KOPT-K1 (cell line): ENCODE measurements at regions not wholly inside any gene's neighbourhood (a gene's known extent, or its start where the extent isn't known, plus 50 kb on each side); places are given as distances from the start of the nearest gene placed in this dataset.

Experiments used
- H3K27ac ChIP-seq: fragments of 200-600 bp; sonication (generic); 2 replicates; pipeline ENCODE4 v1.5.1; 2016; ENCODE audit warnings: antibody characterized with exemption, mild to moderate bottlenecking, low read depth, low read length; ENCODE audit not compliant: poor library complexity, severe bottlenecking
- H3K36me3 ChIP-seq: fragments of 200-600 bp; sonication (generic); 2 replicates; pipeline ENCODE4 v1.5.1; 2017; ENCODE audit warnings: antibody characterized with exemption, mild to moderate bottlenecking, low read length, moderate library complexity; ENCODE audit not compliant: insufficient read depth
- H3K9me3 ChIP-seq: fragments of 200-600 bp; sonication (generic); 2 replicates; pipeline ENCODE4 v1.5.1; 2017; ENCODE audit warnings: antibody characterized with exemption, low read length, mild to moderate bottlenecking; ENCODE audit not compliant: insufficient read depth, poor library complexity, severe bottlenecking

GRCh38 chr4:153109296-153109849, 94.9 kb upstream of the TRIM2 start:
- Histone ChIP-seq H3K27ac (no peak overlapping the region), H3K9me3 (peaks cover 11% of the 10 kb centered on the region), H3K36me3 (no peaks in the 10 kb centered on the region)

DNA sequence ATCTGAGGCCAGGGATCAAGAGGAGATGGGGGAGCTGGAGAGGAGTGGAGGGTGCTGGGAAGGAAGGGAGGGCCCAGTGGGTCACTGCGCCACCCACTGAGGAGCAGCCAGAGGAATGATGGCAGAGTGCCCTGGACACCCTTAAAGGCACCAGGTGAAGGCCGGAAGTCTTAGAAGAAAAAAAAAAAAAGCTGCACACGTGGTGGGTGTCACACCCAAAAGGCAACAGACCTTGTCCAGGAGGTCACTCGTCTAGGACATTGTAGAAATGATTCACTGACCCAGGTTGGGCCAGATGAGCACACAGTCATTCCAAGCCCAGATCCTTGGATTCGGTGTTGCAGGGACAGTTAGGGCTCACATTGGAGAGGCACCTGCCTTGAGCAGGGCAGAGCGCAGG, 93.5 kb upstream of the TRIM2 start:
- H3K9me3 ChIP-seq: peaks cover 4% of the 10 kb centered on the region
- H3K36me3 ChIP-seq: no peaks in the 10 kb centered on the region
- no peak overlapping the region for H3K27ac ChIP-seq

GRCh38 chr4:153111426-153112040, 92.7 kb upstream of the TRIM2 start:
- Histone ChIP-seq H3K36me3 (no peaks in the 10 kb centered on the region), H3K9me3 (no peaks in the 10 kb centered on the region), H3K27ac (no peak overlapping the region)

DNA sequence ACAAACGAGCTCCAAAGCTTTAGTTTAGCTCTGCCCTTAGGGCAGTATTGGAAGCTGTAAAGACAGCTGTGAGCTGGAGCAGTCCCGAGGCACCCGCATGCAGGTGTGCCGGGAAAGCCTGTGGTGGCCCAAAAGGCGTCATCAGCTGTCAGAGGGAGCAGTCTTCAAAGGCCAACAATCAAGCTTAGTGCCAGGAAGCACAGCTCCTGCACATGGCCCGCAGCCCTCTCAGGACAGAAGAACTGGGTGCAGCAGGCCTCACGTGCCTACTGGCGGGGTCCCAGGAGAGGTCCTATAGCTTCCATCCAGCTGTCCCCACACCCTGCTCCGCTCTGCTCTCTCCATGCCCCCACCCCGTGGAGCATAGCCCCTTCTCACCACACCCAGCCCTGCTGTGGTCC, 92.2 kb upstream of the TRIM2 start:
- Histone ChIP-seq H3K9me3 (no peaks in the 10 kb centered on the region), H3K36me3 (no peaks in the 10 kb centered on the region), H3K27ac (peak overlapping the region; percentile 17)

- no peaks in the 10 kb centered on the region for H3K9me3 ChIP-seq
- H3K36me3 ChIP-seq: no peaks in the 10 kb centered on the region
- no peak overlapping the region for H3K27ac ChIP-seq
Observed at GRCh38 chr4:153113061-153113837, 91.0 kb upstream of the TRIM2 start.

DNA sequence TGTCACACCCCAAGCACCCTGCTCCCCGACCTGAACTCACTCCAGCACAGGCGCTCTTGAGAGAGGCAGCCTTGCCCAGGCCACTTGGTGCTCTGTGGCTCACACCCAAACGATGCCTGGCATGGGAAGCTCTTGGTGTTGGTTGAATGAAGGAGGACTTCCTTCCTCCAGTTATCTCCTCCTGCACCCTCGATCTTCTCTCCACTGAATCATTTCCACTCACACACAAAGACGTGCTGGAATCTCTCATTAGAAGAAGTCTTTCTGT, 90.5 kb upstream of the TRIM2 start:
- H3K9me3 ChIP-seq: no peaks in the 10 kb centered on the region
- H3K27ac ChIP-seq: no peak overlapping the region
- no peaks in the 10 kb centered on the region for H3K36me3 ChIP-seq

DNA sequence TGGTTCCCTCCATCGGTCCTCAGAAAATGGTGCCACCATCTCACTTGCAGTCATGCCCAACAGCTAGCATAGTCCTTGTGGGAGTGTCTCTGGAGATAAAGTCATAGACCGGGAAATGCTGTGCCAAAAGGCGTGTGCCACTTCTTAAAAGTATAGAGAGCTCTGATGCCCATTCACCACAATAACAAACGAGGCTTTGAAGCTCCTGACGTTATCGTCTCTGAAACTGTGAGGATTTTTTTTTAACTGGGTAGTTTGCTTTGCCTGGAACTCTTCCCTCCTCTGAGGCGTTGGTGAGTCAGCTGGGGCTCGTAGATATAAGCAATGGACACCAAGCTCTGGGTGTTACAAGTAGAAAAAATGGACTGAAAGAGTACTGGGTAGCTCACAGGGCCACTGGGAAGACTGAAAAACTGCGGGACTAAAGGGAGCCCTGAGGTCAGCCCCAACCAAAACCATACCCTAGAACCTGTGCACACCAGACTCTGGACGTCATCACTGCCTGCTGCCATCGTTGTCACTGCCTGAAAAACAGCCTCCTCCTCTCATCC, 89.4 kb upstream of the TRIM2 start:
- H3K27ac ChIP-seq: peak overlapping the region; percentile 56
- no peaks in the 10 kb centered on the region for H3K36me3 ChIP-seq
- no peaks in the 10 kb centered on the region for H3K9me3 ChIP-seq

- Histone ChIP-seq H3K36me3 (no peaks in the 10 kb centered on the region), H3K9me3 (no peaks in the 10 kb centered on the region), H3K27ac (peak overlapping the region; percentile 56)
Observed at GRCh38 chr4:153115322-153116290, 88.6 kb upstream of the TRIM2 start.

DNA sequence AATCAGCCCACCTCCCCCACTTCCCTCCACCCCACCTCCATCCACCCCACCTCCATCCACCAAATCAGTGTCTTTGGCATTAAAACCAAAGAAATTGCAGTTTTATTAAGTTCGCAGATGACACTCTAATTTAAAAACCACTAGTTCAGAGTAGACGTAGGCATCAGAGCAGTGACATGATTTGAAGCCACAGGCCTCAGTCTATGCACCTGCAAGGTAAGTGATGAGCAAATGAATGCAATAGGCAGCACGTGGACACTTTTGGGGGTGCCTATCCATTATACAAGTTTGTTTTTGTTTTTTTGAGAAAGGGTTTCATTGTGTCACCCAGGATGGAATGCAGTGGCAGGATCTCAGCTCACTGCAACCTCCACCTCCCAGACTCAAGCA, 88.0 kb upstream of the TRIM2 start:
- H3K9me3 ChIP-seq: no peaks in the 10 kb centered on the region
- no peaks in the 10 kb centered on the region for H3K36me3 ChIP-seq
- H3K27ac ChIP-seq: peak overlapping the region; percentile 56

DNA sequence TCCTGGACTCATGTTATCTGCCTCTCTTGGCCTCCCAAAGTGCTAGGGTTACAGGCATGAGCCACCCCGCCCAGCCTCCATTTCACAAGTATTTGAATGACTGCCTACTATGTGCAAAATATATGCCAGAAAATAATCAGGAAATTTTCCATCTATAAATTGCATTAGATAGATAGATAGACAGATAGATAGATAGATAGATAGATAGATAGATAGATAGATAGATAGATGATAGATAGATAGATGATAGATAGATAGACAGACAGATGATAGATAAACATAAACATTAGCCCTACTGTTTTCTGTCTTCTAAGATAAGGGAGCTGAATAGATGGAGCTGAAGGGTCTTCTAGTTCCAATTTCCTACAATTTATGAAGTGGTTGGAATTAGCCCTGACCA, 87.4 kb upstream of the TRIM2 start:
- H3K9me3 ChIP-seq: no peaks in the 10 kb centered on the region
- peak overlapping the region; percentile 56 for H3K27ac ChIP-seq
- no peaks in the 10 kb centered on the region for H3K36me3 ChIP-seq

- Histone ChIP-seq H3K27ac (no peak overlapping the region), H3K36me3 (no peaks in the 10 kb centered on the region), H3K9me3 (no peaks in the 10 kb centered on the region)
Observed at GRCh38 chr4:153117554-153117953, 86.7 kb upstream of the TRIM2 start.

- H3K36me3 ChIP-seq: no peaks in the 10 kb centered on the region
- no peaks in the 10 kb centered on the region for H3K9me3 ChIP-seq
- no peak overlapping the region for H3K27ac ChIP-seq
Observed at GRCh38 chr4:153119626-153120025, 84.6 kb upstream of the TRIM2 start.

DNA sequence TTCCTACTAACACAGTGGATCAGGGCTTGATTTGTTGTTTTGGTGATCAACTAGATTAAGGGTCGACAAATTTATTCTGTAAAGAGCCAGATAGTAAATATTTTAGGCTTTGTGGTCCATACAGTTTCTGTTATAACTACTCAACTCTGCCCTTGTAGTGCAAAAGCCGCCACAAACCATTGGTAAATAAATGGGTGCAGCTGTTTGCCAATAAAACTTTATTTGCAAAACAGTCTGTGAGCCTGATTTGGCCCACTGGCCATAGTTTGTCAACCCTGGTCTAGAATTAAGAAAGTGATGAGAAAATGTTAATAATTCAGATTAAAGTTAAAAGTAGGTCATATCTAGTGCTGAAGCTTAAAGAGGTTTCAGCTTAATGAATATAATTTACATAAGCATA, 84.0 kb upstream of the TRIM2 start:
- Histone ChIP-seq H3K36me3 (no peaks in the 10 kb centered on the region), H3K9me3 (no peaks in the 10 kb centered on the region), H3K27ac (no peak overlapping the region)

GRCh38 chr4:153122855-153123254, 81.4 kb upstream of the TRIM2 start:
- Histone ChIP-seq H3K9me3 (no peaks in the 10 kb centered on the region), H3K36me3 (no peaks in the 10 kb centered on the region), H3K27ac (no peak overlapping the region)

DNA sequence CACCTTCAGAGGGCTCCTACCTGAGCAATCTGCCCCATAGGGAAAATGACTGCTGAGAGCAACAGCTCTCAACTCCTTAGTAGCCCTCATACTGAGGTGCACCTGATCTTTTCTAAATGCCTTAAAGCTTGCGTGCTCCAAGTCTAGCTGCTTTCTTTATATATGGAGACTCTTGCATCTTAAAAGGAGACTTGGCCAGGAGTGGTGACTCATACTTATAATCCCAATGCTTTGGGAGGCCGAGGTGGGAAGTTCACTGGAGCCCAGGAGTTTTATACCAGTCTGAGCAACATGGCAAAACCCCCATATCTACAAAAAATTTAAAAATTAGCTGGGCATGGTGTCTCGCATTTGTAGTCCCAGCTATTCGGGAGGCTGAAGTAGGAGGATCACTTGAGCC, 78.1 kb upstream of the TRIM2 start:
- Histone ChIP-seq H3K36me3 (no peaks in the 10 kb centered on the region), H3K27ac (no peak overlapping the region), H3K9me3 (no peaks in the 10 kb centered on the region)
